Neuron (in vitro differentiated cells): ENCODE measurements at regions not wholly inside any gene's neighbourhood (a gene's known extent, or its start where the extent isn't known, plus 50 kb on each side); places are given as distances from the start of the nearest gene placed in this dataset.

Source experiments
- H2AFZ ChIP-seq: one replicate; pipeline ENCODE4 v1.6.1; 2013; ENCODE audit warnings: low read depth, mild to moderate bottlenecking, inconsistent platforms, low read length, moderate library complexity
- H3K27me3 ChIP-seq: one replicate; pipeline ENCODE4 v1.6.1; 2013; ENCODE audit warnings: low read length; ENCODE audit not compliant: insufficient read depth
- H3K36me3 ChIP-seq: one replicate; pipeline ENCODE4 v1.6.1; 2013; ENCODE audit warnings: low read length; ENCODE audit not compliant: insufficient read depth
- H3K4me1 ChIP-seq: one replicate; pipeline ENCODE4 v1.6.1; 2013; ENCODE audit warnings: low read length; ENCODE audit not compliant: insufficient read depth
- H3K4me3 ChIP-seq: 2 replicates; pipeline ENCODE4 v1.5.1; 2013; ENCODE audit warnings: mild to moderate bottlenecking, low read length, moderate library complexity
- H3K9me3 ChIP-seq: one replicate; pipeline ENCODE4 v1.6.1; 2013; ENCODE audit warnings: low read length

DNA sequence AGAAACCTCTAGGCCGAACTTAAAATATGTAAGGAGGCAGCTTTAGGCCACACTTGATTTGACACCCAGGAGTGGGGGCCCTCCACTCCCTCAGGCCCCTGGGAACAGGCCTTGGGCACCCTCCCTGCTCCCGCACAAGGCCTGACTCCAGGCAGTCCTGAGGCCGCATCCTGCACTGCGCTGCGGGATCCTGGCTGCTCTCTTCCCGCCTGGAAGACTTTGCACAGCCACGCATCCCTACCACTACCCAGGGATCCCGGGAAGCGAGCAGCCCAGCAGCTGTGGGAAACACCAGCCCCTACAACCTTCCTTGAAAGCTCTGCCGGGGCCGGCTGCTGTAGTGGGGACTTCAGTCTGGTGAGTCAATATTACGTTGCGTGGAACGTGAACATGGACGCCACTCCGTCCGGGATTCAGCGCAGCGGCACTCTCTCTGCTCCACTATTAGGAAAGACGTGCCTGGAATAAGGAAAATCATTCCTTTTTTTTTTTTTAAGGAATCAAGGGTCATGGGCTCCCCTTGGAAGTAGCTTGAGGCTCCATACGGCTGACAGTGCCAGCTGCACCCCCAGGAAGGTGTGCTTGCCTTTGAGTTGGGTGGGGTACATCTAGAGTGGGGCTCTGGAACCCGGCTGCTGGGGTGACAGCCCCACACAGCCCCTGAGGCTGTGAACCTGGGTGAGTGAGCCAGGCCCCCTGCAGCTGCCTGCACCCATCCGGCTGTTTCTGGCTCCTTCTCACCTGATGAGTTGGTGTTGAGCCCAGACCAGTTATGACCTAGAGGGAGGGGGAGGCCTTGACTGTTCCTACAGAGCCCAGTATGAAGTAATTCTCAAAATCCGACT lies 119.2 kb upstream of the TMEM18 start:
- Histone ChIP-seq H2AFZ (no peak overlapping the region), H3K4me3 (no peak overlapping the region), H3K9me3 (no peaks in the 10 kb centered on the region), H3K4me1 (no peaks in the 10 kb centered on the region), H3K27me3 (no peaks in the 10 kb centered on the region), H3K36me3 (no peaks in the 10 kb centered on the region)

DNA sequence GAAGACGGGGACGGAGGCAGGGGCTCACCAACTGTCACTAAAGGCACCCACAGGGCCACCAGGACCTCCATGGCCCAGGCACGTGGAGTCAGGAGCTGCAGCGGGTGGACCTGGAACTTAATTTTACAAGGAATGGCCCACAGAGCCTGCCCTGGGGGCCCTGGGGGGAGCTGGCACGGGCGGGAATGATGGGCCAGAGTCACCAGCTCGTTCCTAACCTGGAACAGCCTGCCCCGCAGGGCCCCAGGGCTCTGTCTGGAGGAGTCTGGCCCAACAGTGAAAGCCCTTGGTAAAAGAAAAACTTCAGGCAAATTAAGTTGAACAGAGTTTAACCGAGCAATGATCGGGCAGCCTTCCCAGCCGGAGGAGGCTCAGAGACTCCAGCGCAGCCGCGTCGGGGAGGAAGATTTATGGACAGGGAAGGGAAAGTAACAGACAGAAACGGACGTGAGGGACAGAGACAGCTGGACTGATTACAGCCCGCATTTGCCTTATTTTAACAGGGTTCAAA lies 118.4 kb upstream of the TMEM18 start:
- H3K36me3 ChIP-seq: no peaks in the 10 kb centered on the region
- no peaks in the 10 kb centered on the region for H3K27me3 ChIP-seq
- no peaks in the 10 kb centered on the region for H3K4me1 ChIP-seq
- H2AFZ ChIP-seq: no peak overlapping the region
- no peak overlapping the region for H3K4me3 ChIP-seq
- H3K9me3 ChIP-seq: no peaks in the 10 kb centered on the region

DNA sequence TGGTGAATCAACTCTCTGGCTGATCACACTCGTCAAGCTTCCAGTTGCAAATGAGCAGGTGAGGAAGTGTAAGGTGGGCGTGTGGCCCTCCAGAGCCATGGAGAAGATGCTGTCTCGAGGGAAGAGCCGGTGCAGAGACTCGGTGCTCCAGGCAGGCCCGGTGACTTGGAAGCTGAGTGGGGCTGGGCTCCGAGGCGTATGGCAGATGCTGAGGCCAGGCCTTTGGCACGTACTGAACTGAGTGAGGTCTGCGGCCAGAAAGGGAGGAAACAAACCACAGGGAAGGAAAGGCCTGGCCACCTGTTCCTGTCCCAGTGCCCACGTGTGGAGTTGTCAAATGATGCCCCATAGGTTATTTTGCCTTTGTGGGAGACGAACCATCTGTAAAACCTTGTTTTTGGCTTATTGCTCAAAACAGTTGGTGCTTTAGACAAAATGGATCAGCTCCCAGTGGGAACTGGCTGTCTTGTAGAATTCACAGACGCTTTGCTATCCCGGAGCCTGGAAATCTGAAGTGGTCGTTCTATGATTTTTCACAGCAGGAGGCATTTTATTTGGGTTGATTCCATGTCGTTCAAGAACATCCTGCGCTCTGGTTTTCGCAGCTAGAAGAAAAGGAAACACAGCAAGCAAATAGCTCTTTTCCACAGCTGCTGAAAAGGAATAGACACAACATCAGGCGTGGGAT lies 117.5 kb upstream of the TMEM18 start:
- Histone ChIP-seq H3K27me3 (no peaks in the 10 kb centered on the region), H2AFZ (no peak overlapping the region), H3K36me3 (no peaks in the 10 kb centered on the region), H3K4me3 (no peak overlapping the region), H3K9me3 (no peaks in the 10 kb centered on the region), H3K4me1 (no peaks in the 10 kb centered on the region)

DNA sequence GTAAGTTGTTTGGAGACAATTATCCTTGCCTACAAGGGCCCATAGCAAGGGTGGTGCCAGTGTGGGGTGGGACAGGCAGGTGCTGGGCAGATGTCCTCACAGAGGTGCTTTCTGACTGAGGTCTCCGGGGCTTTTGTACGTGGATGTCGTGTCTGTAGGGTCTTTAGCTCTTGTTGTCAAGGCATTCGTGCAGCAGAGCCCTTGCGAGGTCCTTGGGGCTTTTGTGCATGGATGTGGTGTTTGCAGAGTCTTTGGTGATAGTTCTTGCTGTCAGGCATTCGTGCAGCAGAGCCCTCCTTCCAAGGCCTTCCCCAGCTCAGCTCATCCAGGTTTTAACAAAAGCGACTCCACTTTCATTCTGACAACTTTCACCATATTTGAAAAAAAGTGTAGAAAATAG lies 116.0 kb upstream of the TMEM18 start:
- H2AFZ ChIP-seq: no peak overlapping the region
- H3K9me3 ChIP-seq: no peaks in the 10 kb centered on the region
- no peaks in the 10 kb centered on the region for H3K36me3 ChIP-seq
- H3K27me3 ChIP-seq: no peaks in the 10 kb centered on the region
- H3K4me1 ChIP-seq: no peaks in the 10 kb centered on the region
- no peak overlapping the region for H3K4me3 ChIP-seq

DNA sequence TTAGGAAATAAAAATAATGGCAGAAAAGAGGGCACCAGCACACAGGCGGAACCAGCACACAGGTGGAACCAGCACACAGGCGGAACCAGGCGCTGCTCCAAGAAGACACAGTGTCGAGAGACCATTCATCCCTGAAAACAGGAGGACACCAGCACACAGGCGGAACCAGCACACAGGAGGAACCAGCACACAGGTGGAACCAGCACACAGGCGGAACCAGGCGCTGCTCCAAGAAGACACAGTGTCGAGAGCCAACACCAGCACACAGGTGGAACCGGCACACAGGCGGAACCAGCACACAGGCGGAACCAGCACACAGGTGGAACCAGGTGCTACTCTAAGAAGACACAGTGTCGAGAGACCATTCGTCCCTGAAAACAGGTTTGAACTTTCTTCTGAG lies 115.5 kb upstream of the TMEM18 start:
- Histone ChIP-seq H3K4me1 (no peaks in the 10 kb centered on the region), H3K36me3 (no peaks in the 10 kb centered on the region), H2AFZ (no peak overlapping the region), H3K27me3 (no peaks in the 10 kb centered on the region), H3K9me3 (no peaks in the 10 kb centered on the region), H3K4me3 (no peak overlapping the region)

DNA sequence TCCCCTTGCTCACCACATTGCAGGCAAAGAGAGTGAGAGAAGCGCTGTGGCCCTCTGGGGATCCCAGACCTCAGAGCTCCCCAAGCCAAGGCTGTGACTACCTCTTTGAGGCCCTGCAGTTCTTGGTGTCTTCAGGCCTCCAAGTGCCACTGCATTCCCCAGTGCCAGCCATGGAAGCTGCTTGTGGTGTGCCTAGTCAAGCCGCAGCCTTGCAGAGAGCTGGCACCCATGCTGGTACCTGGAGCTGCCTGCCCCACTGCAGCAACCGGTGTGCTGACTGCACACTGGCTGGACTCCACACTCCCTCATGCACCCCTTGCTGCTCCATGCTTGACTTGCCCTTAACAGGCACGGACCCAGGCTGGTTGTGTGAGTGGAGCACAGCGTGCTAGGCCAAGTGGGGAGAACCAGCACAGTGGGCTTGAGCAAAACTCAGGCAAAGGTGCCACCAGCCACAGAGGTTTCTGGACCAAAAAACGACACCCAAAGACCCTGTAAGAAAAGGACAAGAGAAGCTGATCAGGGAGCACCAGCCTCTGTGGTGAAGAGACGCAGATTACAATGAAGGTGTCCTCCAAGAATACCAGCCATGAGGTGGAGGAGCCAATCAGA lies 113.5 kb upstream of the TMEM18 start:
- H3K36me3 ChIP-seq: no peaks in the 10 kb centered on the region
- no peaks in the 10 kb centered on the region for H3K9me3 ChIP-seq
- no peaks in the 10 kb centered on the region for H3K27me3 ChIP-seq
- no peak overlapping the region for H2AFZ ChIP-seq
- no peak overlapping the region for H3K4me3 ChIP-seq
- H3K4me1 ChIP-seq: no peaks in the 10 kb centered on the region

DNA sequence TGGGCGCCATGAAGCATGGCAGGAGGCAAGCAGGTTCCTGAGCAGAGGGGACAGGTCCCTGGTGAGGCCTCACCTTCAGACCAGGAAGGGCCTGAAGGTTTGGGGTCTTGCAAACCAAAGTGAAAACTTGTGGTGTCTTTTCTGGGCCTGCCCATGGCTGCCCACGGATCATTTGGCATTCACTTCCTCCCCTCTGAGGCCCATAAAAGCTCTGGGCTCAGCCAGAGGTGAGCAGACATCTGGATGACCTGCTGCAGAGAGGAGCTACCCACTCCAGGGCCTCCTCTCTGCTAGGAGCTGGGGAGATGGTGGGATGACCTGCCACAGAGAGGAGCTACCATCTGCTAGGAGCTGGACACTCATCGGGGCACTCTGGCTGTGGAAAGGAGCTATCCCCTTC lies 112.9 kb upstream of the TMEM18 start:
- Histone ChIP-seq H3K4me1 (no peaks in the 10 kb centered on the region), H3K9me3 (no peaks in the 10 kb centered on the region), H3K4me3 (no peak overlapping the region), H3K36me3 (no peaks in the 10 kb centered on the region), H2AFZ (no peak overlapping the region), H3K27me3 (no peaks in the 10 kb centered on the region)

DNA sequence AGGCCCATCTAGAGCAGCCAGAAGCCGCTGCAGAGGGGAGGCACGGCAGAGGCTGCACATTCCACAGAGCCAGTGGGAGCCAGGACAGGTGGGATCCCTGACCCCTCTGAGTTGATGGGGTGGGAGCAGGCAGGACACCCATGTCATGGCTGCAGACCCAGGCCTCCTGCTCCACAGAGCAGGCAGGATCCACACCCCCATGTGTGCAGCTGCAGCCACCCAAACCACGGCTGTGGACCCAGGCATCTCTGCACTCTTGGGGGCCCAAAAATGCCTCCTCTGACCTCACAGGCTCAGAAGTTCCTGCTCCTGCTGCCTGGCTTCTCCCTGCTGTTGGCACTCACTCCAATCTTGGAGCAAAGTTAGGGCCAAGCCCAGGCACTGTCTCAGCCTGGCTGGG lies 112.3 kb upstream of the TMEM18 start:
- Histone ChIP-seq H3K27me3 (no peaks in the 10 kb centered on the region), H3K4me3 (no peak overlapping the region), H3K9me3 (no peaks in the 10 kb centered on the region), H3K36me3 (no peaks in the 10 kb centered on the region), H2AFZ (no peak overlapping the region), H3K4me1 (no peaks in the 10 kb centered on the region)

DNA sequence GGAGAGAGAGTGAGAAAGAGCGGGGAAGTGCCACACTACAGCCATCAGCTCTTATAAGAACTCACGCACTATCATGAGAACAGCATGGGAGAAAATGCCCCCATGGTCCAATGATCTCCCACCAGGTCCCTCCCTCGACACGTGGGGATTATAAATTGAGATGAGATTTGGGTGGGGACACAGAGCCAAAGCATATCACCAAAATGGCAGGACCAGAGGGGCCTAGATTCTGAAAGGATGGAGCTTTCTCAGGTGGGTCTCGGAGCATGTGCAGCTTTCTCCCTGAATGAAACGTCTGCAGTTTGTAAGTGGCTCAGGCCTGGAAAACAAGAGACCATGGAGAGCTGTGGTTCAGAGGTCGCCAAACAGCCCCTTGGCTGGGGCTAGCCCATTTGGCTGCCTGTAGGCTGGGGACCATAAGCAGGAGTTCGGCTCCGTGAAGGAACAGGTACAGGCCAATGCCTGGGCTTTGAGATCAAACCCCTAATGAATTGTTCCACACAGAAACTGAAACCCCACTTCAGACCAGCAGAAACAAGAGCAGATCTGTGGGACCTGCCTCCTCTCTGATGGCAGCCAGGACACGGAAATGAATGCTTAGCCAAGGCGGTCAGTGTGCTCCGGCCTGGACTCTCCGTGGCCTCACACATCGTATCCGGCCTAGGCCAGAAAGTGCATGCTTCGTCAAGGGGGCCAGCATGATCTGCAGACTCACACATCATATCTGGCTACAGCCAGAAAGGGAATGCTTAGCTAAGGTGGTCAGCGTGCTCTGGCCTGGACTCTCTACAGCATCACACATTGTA lies 111.2 kb upstream of the TMEM18 start:
- Histone ChIP-seq H3K4me3 (no peak overlapping the region), H3K4me1 (no peaks in the 10 kb centered on the region), H2AFZ (no peak overlapping the region), H3K36me3 (no peaks in the 10 kb centered on the region), H3K9me3 (no peaks in the 10 kb centered on the region), H3K27me3 (no peaks in the 10 kb centered on the region)

DNA sequence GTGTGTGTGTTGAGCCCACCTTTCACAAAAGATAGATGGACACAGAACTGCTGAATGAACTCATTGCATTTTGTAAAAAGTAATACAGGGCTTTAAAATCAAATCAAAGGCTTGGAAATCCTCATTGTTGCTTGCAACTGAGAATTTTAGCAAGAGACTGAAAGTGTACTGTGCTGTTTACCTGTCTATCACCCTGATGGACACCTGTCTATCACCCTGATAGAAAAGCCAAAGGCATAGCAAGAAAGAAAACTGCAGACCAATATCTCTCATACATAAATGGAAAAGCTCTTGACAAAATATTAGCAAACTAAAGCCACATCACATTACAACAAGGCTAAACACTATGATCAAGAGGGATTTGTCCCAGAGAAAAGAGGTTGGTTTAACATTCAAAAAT lies 107.5 kb upstream of the TMEM18 start:
- no peaks in the 10 kb centered on the region for H3K27me3 ChIP-seq
- no peaks in the 10 kb centered on the region for H3K36me3 ChIP-seq
- H2AFZ ChIP-seq: no peak overlapping the region
- no peaks in the 10 kb centered on the region for H3K4me1 ChIP-seq
- H3K4me3 ChIP-seq: no peak overlapping the region
- H3K9me3 ChIP-seq: no peaks in the 10 kb centered on the region

DNA sequence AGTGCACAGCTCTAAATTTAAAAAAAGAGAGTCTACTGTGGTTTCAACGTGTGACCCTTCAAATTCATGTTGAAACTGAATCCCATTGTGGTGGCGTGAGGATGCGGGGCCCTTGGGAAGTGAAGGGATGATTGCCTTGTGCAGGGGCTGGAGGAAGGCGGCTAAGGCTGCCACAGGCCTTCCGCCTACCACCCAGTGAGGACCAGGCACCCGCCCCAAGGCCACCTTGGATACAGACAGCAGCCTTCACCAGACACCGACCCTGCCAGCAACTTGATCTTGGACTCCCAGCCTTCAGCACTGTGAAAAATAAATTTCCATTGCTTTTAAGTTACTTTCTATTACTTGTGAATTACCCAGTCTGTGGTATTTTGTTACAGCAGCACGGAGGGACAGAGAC lies 103.4 kb upstream of the TMEM18 start:
- Histone ChIP-seq H3K4me3 (no peak overlapping the region), H2AFZ (no peak overlapping the region), H3K27me3 (no peaks in the 10 kb centered on the region), H3K4me1 (no peaks in the 10 kb centered on the region), H3K36me3 (no peaks in the 10 kb centered on the region), H3K9me3 (no peaks in the 10 kb centered on the region)

DNA sequence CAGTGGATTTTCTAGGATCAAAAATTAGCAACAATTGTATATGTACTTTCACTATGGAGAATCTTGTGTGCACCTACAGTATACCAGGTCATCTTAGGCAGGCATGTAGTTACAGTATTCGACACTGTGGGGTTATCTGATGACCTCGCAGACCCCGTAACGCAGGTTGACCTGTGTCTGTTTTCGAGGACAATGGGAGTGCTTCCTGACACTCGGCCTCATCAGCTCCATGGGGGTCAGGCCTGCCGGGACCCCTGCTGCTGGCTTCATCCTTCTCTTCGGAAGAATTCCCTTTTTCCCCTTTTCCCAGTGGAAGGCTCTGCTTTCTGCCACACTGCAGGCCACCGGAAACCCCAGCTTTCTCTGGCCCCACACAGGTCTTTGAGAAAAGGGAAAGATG lies 102.8 kb upstream of the TMEM18 start:
- Histone ChIP-seq H3K4me3 (no peak overlapping the region), H3K9me3 (no peaks in the 10 kb centered on the region), H2AFZ (no peak overlapping the region), H3K4me1 (no peaks in the 10 kb centered on the region), H3K27me3 (no peaks in the 10 kb centered on the region), H3K36me3 (no peaks in the 10 kb centered on the region)
